Stimulated activated CD4-positive, alpha-beta T cell treated with anti-CD3 and anti-CD28 coated beads, Interleukin-4, amount 100 ng/mL, for 4 hours (primary cell): ENCODE measurements at regions not wholly inside any gene's neighbourhood (a gene's known extent, or its start where the extent isn't known, plus 50 kb on each side); places are given as distances from the start of the nearest gene placed in this dataset.
"Not testable (repeated sequence)": the region's sequence is repeated elsewhere in the genome, so short reads cannot be mapped to it uniquely, and the experiment has no call there.

Experiments used
- DNase-seq, 2 experiments: peaks; one replicate each; pipeline ENCODE4 v3.0.0-alpha.2; 2020

DNA sequence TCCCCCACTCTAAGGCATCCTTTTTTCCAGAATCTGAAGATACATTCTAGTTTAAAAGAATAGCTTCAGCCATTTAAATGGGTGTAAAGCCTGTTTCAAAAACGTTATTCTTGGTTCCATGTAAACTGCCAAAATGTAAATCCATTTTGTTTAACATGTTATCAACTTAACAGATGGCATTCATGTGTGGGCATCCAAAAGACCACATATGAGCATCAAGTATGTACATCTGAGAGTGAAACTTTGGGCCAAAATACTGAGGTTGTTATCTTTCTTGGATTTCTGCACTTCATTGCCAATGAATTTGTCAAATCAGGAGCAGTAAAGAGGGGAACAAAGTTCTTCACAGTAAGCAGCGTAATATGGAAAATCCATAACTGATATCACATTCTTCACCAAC lies 395.4 kb downstream of the ZNF804A start:
- no peak for DNase-seq

DNA sequence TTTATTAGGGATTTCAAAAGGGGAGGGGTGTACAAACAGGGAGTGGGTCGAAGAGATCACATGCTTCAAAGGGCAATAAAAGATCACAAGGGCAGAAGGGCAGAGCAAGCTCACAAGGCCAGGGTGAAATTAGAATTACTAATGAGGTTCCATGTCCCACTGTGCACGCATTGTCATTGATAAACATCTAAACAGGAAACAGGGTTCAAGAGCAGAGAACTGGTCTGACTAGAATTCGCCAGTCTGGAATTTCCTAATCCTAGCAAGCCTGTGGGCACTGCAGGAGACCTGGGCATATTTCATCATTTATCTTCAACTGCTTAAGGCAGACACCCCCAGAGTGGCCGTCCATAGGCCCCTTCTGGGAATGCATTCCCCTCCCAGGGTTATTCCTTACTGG lies 408.2 kb downstream of the ZNF804A start:
- DNase-seq, result no peak

DNA sequence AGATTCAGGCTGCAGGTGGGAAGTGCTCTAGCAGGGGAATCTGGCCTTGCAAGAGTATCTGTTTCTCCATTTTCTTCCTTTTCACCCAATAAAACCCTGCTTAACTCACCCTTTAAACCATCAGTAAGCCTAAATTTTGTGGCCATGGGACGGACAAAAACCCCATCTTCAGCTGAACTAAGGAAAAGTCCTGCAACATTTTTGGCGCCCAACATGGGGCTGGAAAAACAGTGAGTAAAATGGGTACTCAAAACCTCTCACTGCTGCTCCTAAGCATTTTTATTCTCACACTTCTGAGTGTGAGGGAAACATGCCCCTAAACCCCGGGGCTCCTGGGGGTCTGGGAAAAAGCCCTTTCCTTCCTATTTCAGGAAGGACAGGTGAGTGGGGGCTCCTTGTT lies 414.3 kb downstream of the ZNF804A start:
- no peak for DNase-seq

DNA sequence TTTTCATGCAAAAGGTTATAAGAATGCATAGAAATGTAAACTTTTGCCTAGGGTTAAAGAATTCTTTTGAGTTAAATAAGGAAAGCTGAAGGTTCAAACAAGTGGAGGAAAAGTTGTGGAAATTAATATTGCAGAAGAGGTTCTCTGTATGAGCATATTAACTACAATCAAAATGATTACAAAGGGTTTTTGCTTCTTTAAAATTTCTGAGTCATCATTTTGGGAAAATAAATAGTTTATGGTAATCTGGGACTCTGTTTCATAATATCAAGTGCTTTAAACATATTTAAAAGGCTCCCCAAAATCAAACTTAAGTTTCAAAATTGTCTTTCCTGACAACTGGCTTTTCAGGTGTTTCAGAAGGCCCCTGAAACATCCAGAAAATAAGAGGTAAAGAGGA lies 415.7 kb downstream of the ZNF804A start:
- no peak for DNase-seq

DNA sequence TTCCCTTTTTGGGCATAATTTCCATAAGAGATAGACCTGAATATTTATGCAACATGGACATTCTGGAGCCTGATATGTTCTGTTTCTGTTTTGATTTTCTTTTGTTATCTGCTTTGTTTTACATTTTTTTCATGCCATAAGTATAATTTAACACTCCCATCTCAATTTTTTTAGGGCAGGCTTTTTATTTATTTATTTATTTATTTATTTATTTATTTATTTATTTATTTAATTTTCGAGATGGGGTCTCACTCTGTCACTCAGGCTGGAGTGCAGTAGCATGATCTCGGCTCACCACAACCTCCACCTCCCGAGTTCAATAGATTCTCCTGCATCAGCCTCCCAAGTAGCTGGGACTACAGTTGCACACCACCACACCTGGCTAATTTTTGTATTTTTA lies 427.6 kb downstream of the ZNF804A start:
- DNase-seq, result not testable (repeated sequence)

DNA sequence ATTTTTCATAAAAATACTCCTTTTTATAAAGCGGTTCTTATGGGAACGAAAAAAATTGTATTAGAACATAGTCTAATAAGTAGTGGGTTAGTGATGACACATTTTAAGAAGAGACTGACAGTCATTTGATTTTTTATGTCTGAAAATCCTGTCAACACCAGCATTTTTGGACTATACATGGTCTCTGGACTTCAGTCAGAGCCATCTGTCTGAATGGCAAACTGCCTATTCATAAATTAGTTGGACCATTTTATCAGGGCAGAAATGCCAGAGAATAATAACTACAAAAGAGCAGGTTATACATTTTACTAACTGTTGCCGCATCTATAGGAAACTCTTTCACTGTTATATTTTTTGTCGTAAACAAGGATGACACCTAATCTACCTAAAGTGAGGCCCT lies 437.6 kb downstream of the ZNF804A start:
- no peak for DNase-seq

DNA sequence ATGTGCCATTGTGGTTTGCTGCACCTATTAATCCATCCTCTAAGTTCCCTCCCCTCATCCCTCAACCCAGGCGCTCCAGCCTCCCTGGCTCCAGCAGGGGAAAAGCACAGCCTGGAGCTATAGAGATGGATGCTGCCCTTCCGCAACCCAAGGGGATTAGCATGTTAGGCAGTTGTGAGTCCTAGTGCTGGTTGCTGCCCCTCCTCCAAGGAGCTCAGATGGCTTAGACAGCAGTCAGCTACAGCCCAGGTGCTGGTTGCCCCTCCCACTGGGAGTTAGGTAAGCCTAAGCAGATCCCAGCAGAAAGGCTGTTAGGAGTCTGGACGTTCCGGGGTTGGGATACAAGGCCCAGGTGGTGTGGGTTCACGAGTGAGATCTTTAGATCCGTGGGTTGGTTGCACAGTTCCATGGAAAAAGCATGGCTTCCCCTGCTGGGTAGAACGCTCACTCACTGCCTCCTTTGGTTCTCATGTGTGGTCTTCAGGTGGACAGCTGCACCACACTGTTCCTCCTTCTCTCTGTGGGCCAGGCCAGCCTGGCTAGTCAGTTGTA lies 446.1 kb downstream of the ZNF804A start:
- no peak for DNase-seq

DNA sequence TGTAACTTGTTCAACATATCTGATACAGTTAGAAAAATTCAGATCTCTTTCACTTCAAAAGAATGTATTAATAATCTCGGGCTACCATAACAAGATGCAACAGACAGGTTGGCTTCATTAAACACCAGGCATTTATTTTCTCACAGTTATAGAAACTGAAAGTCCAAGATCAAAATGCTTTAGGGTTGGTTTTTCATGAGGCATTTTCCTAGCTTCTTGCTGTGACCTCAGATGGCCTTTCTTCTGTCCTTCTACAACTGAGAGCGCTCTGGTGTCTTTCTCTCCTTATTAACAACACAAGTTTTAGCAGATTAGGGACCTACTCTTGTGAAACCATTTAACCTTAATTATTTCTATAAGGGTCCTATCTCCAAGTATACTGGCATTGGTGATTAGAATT lies 452.5 kb downstream of the ZNF804A start:
- DNase-seq, result no peak

DNA sequence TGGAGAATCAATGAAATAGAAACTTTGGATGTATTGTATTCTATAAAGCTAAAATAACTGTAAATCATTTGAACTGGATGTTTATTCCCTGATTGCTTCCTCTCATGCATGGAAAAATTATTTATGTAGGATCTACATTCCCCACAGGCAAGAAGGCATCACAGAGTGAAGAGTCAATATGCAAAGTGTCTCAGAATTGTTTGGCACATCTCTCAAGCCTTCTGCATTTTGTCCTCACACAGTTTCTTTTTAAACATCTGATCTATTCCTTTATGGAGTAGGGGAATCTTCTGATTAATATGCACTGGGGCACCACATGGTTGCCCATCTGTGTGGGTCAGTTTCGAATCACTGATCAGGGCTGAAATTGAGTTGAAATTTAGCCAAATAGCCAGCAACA lies 465.4 kb downstream of the ZNF804A start:
- no peak for DNase-seq

DNA sequence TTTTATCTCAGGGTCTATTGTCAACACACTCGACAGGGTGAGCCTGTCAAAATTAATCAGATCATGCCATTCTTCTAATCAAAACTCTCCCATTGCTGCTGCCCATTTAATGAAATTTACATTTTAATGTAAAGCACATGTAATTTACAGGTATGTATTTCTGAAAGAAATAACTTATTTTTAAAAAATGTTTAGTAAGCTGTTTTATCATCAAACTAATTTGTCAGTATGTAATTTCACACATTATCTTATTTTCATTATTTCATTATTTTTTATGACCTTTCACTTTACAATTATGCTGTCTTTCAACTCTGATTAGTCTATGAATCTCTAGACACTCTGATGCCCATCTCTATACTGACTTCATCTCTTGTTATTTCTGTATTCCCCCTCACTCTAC lies 467.8 kb downstream of the ZNF804A start:
- no peak for DNase-seq

DNA sequence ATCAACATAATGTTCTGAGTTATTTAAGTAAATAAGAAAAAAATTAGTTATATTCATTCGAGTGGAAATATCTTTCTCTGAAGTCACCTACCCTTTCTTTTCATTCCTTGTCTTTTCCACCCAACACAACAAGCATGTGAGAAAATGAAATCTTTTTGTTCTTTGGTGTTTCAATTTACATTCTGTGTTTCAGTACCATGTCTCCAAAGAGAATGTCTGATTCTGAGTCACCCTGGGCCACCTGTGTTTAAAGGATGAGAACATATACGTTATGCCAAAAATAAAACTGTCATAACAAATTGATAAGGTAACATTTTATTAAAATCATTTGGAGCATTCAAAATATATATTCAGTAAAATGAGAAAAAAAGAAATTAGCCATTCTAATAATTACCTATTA lies 470.8 kb downstream of the ZNF804A start:
- DNase-seq, result no peak

DNA sequence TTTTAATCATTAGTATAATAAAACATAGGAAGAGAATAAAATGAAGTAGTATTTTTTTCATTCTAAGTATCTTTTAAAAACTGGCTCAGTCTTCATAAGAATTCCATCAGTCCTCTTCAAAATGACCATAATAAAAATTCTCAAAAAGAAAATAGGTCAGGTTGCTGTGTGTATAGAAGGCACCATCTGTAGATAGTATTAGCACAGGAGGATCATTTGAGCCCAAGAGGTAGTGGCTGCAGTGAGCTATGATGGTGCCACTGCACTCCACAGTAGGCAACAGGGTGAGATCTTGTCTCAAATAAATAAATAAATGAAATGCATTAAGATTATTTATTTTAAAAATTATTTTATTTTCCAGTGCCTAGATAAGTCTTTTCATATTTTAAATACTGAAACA lies 475.8 kb downstream of the ZNF804A start:
- DNase-seq, result no peak

DNA sequence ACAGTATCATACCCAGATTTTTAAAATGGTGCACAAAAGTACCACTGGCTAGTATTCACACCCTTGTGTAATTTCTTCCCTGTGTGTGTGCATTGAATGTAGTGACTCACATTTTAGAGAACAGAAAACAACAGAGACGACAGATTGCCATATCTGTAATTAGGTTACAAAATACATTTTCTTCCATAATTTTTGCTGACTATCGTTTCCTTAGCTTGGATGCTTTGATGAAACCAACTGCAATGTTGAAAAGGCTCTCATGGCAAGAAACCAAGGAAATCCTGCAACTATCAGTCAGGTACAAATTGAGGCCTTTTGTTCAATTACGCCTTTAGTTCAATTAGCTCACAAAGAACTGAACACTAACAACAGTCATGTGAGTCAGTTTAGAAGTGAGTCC lies 484.4 kb downstream of the ZNF804A start:
- DNase-seq, result no peak

DNA sequence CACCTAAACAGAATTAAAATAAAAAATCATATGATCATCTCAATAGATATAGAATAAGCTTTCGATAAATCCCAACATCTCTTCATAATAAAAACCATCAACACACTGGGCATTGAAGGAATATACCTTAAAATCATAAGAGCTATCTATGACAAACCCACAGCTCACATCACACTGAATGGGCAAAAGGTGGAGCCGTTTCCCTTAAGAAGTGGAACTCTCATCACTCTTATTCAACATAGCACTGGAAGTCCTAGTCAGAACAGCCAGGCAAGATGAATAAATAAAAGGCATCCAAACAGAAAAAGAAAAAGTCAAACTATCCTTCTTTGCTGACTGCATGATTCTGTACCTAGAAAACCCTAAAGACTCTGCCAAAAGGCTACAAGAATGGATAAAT lies 510.3 kb downstream of the ZNF804A start:
- DNase-seq, result no peak

DNA sequence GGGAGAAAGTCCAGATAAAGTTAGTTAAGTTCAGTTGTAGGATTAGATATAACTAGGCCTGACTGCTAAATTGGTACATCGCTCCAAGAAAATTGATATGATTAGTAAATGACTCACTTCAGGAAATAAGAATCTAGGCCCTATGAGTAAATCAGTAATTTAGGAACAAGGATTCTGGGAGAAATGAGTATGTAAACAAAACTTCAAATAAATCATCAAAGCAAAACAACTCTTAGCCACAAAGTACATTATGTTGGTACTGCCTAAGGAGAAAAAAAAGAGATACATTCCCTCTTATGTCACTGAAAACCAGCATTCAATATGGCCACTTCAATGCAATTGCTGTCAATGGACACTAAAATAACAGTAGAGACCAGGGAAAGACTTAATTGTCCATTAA lies 529.1 kb downstream of the ZNF804A start:
- no peak for DNase-seq

DNA sequence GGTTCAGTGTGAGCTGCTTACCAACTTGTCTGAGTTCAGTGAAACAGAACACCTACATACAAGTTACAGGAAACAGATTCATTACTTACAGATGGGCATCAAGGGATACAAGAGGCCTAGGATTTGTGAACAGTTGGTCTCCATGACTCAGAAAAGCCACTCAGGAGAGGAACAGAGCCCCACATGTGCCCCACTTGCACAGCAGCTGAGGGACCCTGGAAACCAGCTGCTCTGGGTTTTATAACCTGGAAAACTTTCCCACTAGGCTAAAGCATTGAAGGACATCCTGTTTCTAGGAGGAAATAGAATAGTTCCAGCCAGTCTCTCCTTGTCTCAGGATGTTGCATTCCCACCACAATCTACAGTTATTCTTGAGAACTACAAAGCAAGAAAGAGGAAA lies 530.0 kb downstream of the ZNF804A start:
- DNase-seq, result no peak

DNA sequence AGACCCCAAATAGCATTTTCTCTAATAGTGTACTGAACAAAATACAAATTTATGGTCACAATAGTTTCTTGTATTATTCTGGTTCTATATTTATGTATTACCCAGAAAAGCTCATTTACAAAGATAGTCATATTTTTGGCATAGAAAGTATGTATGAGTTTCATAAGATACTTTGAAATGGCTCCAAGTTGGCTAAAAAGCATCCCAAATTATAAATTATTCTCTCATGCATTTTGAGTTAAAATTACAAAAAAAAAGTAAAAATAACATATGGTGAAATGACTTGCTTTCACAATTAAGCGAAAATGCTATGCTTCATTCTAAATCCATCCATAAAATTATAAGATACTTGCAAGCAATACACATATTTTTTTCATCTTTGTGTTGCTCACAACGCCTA lies 530.7 kb downstream of the ZNF804A start:
- no peak for DNase-seq

DNA sequence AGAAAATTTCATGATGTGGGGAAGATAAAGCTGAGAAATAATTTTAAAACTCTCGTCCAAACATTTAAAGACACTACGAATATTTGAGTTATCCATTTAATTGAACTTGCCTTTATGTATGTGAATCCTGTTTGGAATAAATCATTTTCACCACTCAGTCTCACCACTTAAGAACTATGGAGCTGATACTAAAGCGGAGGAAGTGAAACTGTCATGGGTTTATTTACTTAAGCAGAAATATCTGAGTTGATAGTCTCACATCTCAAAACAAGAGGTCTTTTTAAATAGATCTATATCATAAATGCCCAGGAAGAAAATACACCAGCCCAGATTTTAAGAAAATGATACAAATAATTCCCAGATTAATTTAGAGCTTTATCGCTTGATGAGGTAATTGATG lies 532.4 kb downstream of the ZNF804A start:
- no peak for DNase-seq

DNA sequence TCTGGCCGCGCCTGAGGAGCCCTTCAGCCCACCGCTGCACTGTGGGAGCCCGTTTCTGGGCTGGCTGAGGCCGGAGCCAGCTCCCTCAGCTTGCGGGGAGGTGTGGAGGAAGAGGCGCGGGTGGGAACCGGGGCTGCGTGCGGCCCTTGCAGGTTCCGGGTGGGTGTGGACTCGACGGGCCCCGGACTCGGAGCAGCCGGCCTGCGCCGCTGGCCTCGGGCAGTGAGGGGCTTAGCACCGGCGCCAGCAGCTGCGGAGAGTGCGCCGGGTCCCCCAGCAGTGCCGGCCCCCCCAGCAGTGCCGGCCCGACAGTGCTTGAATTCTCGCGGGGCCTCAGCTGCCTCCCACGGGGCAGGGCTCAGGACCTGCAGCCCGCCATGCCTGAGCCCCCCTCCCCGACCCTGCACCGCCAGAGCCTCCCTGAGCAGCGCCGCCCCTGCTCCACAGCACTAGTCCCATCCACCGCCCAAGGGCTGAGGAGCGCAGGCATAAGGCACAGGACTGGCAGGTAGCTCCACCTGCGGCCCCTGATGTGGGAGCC lies 534.2 kb downstream of the ZNF804A start:
- no peak for DNase-seq

DNA sequence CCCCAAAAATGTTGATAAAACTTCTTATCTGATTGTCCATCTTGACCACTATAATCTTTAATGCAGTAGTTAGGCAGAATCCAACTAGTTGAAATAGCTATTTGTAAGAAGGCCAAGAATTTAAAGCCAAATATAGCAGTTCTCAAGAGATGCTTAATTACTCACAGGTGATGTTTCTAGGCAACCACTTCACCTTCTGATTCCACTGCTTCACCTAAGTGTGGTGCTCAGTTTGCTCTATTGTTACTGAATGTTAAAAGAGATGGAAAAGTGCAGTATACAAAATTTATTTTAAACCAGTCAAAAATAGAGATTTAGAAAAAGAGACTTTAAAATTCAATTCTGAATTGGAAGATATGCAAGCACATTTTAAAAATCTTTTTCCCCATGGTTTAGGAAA lies 539.4 kb downstream of the ZNF804A start:
- DNase-seq, result no peak

DNA sequence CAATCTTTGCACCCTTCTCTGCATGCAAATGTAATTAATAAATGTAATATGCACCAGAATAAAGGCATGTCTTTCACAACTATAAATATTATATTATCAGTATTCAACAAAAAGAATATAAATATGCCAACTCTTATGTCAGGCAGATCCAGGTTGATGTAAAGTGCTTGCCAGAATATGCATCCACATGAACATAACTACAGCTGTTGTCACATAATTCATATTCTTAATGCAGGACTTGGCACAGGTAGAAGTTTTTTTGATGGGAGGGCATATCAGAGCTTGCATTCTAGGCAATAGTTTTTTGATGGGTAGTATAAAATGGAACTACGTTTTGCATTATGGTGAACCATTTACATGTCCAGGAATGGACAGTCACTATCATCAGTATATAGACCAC lies 544.3 kb downstream of the ZNF804A start:
- no peak for DNase-seq

DNA sequence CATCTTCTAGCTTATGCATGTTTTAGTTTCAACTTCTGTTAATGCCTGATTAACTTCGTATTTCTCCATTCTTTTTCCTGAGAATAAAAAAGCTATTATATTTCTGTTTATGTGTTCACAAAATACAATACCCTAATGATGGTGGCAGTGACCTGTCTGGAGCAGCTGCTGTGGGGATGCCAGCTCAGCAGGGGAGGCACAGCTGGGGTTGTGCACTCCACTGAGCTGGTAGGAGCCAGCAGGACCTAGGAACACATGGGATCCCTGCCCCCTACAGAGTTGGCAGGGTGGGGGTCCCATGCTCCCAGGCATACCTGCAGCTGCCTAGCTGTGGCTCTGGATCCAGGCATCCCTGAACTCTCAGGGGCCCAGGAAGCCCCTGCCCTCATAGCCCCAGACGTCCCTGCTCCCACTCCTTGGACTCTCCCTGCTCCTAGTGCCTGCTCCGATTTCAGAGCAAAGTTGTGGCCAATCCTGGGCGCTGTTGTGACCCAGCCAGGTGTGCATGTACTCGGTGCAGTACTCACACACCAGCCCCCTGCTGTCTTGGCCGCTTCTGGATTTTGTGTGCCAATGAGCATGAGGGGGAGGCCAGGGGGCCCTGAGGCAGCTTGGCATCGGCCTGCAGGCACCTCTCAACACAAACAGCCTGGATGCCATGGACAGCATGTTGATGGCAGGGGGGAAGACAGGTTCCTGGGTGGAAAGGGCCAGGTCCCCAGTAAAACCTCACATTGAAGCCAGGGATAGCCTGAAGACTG lies 546.0 kb downstream of the ZNF804A start:
- DNase-seq, result no peak

DNA sequence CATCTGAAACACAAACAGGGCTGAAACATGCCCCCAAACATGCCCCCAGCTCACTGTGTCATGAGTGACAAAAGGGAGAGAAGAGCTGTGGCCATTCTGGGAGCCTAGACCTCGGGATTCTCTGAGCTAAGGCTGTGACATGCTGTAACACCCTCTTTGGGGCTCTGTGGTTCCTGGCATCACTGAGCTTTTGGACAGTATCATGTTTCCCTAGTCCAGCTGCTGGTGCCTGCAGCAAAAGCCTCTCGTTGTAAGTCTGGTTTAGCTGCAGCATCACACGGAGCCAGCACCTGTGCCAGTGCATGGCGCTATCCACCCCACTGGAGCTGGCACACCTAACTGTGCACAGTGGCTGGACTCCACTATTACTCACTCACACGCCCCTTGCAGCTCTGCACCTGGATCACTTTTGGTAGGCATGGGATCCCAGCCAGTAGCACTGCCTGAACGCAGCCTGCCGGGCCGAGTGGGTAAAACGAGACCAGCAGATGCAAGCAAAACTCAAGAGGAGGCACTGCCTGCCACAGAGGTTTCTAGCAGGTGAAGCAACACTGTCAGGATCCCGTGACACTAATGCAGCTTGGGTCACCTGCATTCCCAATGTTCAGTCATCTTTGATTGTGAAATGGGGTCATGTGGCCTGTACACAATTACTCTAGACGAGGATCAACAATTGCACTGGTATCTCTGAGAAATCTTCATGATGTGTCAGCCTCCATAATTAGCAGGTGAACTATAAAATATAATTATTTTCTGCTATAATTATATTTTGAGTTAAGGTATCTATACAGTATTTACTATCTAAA lies 547.2 kb downstream of the ZNF804A start:
- DNase-seq, result no peak

DNA sequence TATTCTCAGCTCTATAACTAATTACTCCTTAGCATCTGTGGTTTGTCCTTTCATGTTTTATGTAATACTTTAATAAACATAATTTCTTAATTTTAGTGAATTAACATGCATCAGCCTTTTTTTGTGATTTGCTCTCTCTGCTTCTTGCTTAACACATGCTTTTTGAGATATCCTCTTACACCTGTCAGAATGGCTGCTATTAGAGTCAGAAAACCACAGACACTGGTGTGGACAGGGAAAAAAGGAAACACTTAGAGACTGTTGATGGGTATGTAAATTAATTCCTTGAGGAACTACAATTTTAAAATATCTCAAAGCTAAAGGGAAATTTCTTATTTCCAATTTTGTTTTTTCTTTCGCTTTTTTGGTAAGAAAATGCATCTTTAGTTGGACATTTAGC lies 549.0 kb downstream of the ZNF804A start:
- no peak for DNase-seq
